RWPE2 (cell line): ENCODE measurements at regions not wholly inside any gene's neighbourhood (a gene's known extent, or its start where the extent isn't known, plus 50 kb on each side); places are given as distances from the start of the nearest gene placed in this dataset.
A peak's percentile ranks its signal among the peaks of the same experiment; 100 is the strongest.

Experiments used
- ATAC-seq: fragments of 200-7000 bp; cut with Tn5 transposase; 3 replicates; pipeline ENCODE4 v1.9.1; 2021; ENCODE audit warnings: low read depth
- DNase-seq: peaks from one replicate; pipeline ENCODE4 v3.0.0-alpha.2; 2020; ENCODE audit warnings: low spot score
- H3K27ac ChIP-seq: fragments of 450-650 bp; 2 replicates; pipeline ENCODE4 v1.5.1; 2017; ENCODE audit warnings: mild to moderate bottlenecking; ENCODE audit not compliant: poor library complexity, severe bottlenecking
- H3K27me3 ChIP-seq: fragments of 250-450 bp; sonication (Bioruptor Pico); 2 replicates; pipeline ENCODE4 v1.5.1; 2021; ENCODE audit warnings: mild to moderate bottlenecking, moderate library complexity; ENCODE audit not compliant: insufficient read depth, poor library complexity, severe bottlenecking
- H3K36me3 ChIP-seq: fragments of 250-450 bp; sonication (Bioruptor Pico); 2 replicates; pipeline ENCODE4 v1.5.1; 2020; ENCODE audit warnings: low read depth, mild to moderate bottlenecking, moderate library complexity
- H3K4me1 ChIP-seq: fragments of 250-450 bp; sonication (Bioruptor Pico); 2 replicates; pipeline ENCODE4 v1.5.1; 2021; ENCODE audit warnings: mild to moderate bottlenecking, moderate library complexity; ENCODE audit not compliant: insufficient read depth, poor library complexity, severe bottlenecking
- H3K4me3 ChIP-seq: fragments of 250-450 bp; sonication (Bioruptor Pico); 2 replicates; pipeline ENCODE4 v1.5.1; 2021; ENCODE audit warnings: mild to moderate bottlenecking, moderate library complexity; ENCODE audit not compliant: severe bottlenecking
- H3K9me3 ChIP-seq: fragments of 250-450 bp; sonication (Bioruptor Pico); 2 replicates; pipeline ENCODE4 v1.5.1; 2021; ENCODE audit warnings: mild to moderate bottlenecking, moderate library complexity; ENCODE audit not compliant: severe bottlenecking
- TF ChIP-seq, protein P1 (sequence below): fragments of 450-650 bp; IDR thresholded peaks from one replicate; pipeline ENCODE4 v1.5.1; 2017; ENCODE audit warnings: mild to moderate bottlenecking, moderate library complexity; ENCODE audit not compliant: poor library complexity, severe bottlenecking

DNA sequence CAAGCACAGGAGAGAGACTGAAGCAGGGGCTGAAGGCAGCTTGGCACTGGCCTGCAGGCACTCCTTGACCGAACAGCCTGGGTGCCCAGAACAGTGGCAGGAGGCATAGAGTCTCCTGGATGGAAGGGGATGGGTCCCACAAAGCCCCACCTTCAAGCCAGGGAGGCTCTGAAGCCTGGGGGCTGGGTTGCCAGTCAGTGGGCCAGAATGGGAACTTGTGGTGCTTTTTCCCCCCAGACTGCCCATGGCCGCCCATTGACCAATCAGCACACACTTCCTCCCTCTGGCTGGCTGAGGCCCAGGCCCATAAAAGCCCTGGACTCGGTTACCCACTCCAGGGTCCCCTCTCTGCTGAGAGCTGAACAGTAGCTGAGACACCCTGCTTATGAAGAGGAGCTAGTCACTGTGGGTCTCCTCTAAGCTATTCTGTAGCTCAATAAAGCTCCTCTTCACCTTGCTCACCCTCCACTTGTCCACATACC lies 109.6 kb downstream of the ELAPOR2 start:
- Histone ChIP-seq H3K4me3 (no peak overlapping the region), H3K27ac (no peak overlapping the region), H3K4me1 (peaks cover 6% of the 10 kb centered on the region), H3K9me3 (no peaks in the 10 kb centered on the region), H3K36me3 (no peaks in the 10 kb centered on the region), H3K27me3 (no peaks in the 10 kb centered on the region)
- DNase-seq (no peak), ATAC-seq (no peak)
- TF ChIP-seq, protein P1, sequence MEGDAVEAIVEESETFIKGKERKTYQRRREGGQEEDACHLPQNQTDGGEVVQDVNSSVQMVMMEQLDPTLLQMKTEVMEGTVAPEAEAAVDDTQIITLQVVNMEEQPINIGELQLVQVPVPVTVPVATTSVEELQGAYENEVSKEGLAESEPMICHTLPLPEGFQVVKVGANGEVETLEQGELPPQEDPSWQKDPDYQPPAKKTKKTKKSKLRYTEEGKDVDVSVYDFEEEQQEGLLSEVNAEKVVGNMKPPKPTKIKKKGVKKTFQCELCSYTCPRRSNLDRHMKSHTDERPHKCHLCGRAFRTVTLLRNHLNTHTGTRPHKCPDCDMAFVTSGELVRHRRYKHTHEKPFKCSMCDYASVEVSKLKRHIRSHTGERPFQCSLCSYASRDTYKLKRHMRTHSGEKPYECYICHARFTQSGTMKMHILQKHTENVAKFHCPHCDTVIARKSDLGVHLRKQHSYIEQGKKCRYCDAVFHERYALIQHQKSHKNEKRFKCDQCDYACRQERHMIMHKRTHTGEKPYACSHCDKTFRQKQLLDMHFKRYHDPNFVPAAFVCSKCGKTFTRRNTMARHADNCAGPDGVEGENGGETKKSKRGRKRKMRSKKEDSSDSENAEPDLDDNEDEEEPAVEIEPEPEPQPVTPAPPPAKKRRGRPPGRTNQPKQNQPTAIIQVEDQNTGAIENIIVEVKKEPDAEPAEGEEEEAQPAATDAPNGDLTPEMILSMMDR: no peak

DNA sequence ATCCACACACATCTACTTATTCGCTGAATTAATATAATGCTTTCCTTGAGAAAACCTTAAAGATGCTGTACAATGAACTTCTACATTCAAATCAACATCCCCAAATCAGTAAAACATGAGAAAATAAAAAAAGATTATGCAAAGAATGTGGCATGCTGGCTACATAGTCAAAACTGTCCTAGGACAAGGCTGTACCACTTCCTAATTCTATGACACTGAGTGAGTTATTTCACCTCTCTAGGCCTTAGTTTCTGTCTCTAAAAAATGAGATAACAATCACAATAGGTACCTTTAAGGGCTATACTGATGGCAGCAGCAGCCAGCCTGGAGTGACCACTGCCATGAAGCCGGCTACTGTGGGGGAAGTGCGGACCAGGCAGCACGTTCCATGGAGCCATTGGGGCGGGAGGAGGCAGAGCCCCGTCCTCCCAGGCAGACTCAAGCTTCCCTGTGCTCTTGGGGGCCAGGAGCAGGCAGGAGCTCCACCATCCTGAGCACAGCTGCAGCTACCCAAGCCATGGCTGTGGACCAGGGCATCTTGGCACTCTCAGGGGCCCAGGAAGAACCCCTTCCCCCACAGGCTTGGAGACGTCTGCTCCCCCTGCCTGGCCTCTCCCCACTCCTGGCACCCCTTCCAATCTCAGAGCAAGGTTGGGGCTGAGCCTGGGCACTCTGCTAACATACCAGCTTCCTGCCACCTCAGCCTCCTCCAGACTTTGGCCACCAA lies 110.2 kb downstream of the ELAPOR2 start:
- no peak for DNase-seq
- ATAC-seq: no peak
- H3K27me3 ChIP-seq: no peaks in the 10 kb centered on the region
- H3K9me3 ChIP-seq: no peaks in the 10 kb centered on the region
- H3K27ac ChIP-seq: no peak overlapping the region
- H3K36me3 ChIP-seq: no peaks in the 10 kb centered on the region
- H3K4me3 ChIP-seq: no peak overlapping the region
- peaks cover 6% of the 10 kb centered on the region for H3K4me1 ChIP-seq
- TF ChIP-seq, protein P1: no peak

DNA sequence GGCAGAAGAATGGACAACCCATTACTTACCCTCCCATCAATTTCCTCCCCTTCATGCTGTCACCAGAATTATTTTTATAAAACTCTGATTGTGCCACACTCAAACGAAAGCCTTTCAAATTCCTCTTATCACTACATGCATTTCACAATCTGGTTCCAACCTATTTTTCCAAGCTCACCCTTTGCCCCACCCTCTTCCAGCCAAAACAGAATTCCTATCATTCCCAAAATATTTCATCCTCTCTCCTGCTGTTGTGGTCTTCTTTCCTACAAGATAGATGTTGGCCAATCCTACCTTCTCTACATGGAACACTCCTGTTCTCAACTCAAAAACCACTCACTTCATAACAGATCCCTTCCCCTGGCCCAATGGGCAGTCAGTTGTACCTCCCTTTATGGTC lies 111.5 kb downstream of the ELAPOR2 start:
- TF ChIP-seq, protein P1: no peak
- H3K4me3 ChIP-seq: no peak overlapping the region
- no peak overlapping the region for H3K27ac ChIP-seq
- no peaks in the 10 kb centered on the region for H3K9me3 ChIP-seq
- no peaks in the 10 kb centered on the region for H3K36me3 ChIP-seq
- ATAC-seq (peak; percentile 17; the same call in 1 of the 3 replicates), DNase-seq (no peak)
- H3K27me3 ChIP-seq: no peaks in the 10 kb centered on the region
- H3K4me1 ChIP-seq: peaks cover 6% of the 10 kb centered on the region

DNA sequence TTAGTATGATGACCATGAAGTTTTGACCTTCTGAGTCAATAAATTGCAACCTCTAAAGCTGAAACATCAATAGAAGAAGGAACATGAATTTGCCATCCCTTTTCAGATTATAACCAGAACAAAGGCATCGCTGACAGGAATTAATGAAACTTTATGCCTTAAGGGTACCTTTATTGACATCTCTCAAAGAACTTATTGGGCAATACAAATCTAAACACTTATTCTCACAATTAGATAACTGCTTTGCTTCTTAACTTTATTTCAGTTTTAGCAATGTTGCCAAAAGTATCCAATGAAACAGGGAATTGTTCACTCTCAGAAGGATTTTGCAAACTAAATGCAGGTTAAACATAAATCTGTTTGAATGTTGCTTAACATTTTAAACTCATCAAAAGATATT lies 116.0 kb downstream of the ELAPOR2 start:
- Histone ChIP-seq H3K27me3 (no peaks in the 10 kb centered on the region), H3K9me3 (no peaks in the 10 kb centered on the region), H3K4me1 (no peaks in the 10 kb centered on the region), H3K36me3 (peaks cover 14% of the 10 kb centered on the region), H3K4me3 (no peak overlapping the region), H3K27ac (no peak overlapping the region)
- ATAC-seq: no peak
- TF ChIP-seq, protein P1: no peak
- no peak for DNase-seq

DNA sequence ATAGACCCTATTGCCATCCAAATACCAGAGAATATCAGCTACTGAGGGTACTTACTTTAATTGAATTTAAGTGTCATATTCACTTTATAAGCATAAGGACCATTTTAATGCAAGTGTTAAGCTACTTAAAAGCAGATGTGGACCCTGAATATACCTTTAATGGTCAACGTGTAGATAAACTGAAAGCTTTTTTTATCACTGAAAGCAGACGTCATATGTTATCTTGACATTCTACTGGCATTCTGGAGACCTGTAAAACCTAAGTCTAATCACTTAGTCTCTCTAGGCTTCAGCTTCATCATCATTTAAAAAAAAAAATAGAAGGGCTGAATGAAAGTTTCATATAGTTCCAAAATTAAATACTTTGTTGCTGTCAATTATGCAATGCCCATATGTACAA lies 116.5 kb downstream of the ELAPOR2 start:
- DNase-seq: no peak
- Histone ChIP-seq H3K4me1 (no peaks in the 10 kb centered on the region), H3K4me3 (no peak overlapping the region), H3K27me3 (no peaks in the 10 kb centered on the region), H3K27ac (no peak overlapping the region), H3K9me3 (no peaks in the 10 kb centered on the region), H3K36me3 (peaks cover 14% of the 10 kb centered on the region)
- TF ChIP-seq, protein P1: no peak
- ATAC-seq: no peak
